Colonic mucosa (tissue), 4 donors: ENCODE measurements at regions not wholly inside any gene's neighbourhood (a gene's known extent, or its start where the extent isn't known, plus 50 kb on each side); places are given as distances from the start of the nearest gene placed in this dataset.

Source experiments
- DNase-seq: peaks from one replicate; pipeline ENCODE4 v3.0.0-alpha.2; 2020
- H3K27ac ChIP-seq: fragments of 200-600 bp; one replicate; pipeline ENCODE4 v1.8.0; 2021
- H3K27me3 ChIP-seq: fragments of 200-600 bp; one replicate; pipeline ENCODE4 v1.8.0; 2021
- H3K36me3 ChIP-seq: fragments of 200-600 bp; one replicate; pipeline ENCODE4 v1.8.0; 2021
- H3K4me1 ChIP-seq: fragments of 200-600 bp; one replicate; pipeline ENCODE4 v1.8.0; 2021; ENCODE audit warnings: mild to moderate bottlenecking
- H3K4me3 ChIP-seq: fragments of 200-600 bp; one replicate; pipeline ENCODE4 v1.8.0; 2021
- H3K9ac ChIP-seq, 2 donors: one replicate each; pipeline ENCODE4 v1.7.0; 2013; ENCODE audit warnings: control low read depth in 2 of 2, low read depth in 2 of 2, low read length in 2 of 2
- H3K9me3 ChIP-seq: fragments of 200-600 bp; one replicate; pipeline ENCODE4 v1.8.0; 2021
- CTCF ChIP-seq: fragments of 200-600 bp; IDR thresholded peaks from one replicate; pipeline ENCODE4 v1.8.0; 2022; ENCODE audit warnings: antibody characterized with exemption, mild to moderate bottlenecking
- intact Hi-C: fragments of 100-400 bp; cut with DNase I; formaldehyde crosslinking; loops from one replicate; pipeline ENCODE4 v1.14.1; 2022
- donor health status: healthy.
- donor health status: DM: no; HTN: no; CAD: no.
- donor health status: DM: no; HTN: no; CAD: no.

GRCh38 chr10:106038246-106038645 lies 1126.3 kb downstream of the SORCS1 start:
- no peak overlapping the region for H3K4me3 ChIP-seq
- H3K36me3 ChIP-seq: no peaks in the 10 kb centered on the region
- H3K9me3 ChIP-seq: no peaks in the 10 kb centered on the region
- intact Hi-C loops: no loop called here
- no peaks in the 10 kb centered on the region for H3K4me1 ChIP-seq
- DNase-seq: no peak
- H3K27me3 ChIP-seq: no peaks in the 10 kb centered on the region
- no peak overlapping the region for H3K9ac ChIP-seq
- no peak for TF ChIP-seq CTCF
- no peak overlapping the region for H3K27ac ChIP-seq

GRCh38 chr10:106033065-106033464 lies 1131.4 kb downstream of the SORCS1 start:
- TF ChIP-seq CTCF: no peak
- Histone ChIP-seq H3K27ac (no peak overlapping the region), H3K4me3 (no peak overlapping the region), H3K27me3 (no peaks in the 10 kb centered on the region), H3K9ac (no peak overlapping the region), H3K36me3 (no peaks in the 10 kb centered on the region), H3K9me3 (no peaks in the 10 kb centered on the region), H3K4me1 (no peaks in the 10 kb centered on the region)
- no peak for DNase-seq
- intact Hi-C loops: no loop called here

GRCh38 chr10:106032450-106033002 lies 1132.0 kb downstream of the SORCS1 start:
- Histone ChIP-seq H3K4me1 (no peaks in the 10 kb centered on the region), H3K27me3 (no peaks in the 10 kb centered on the region)

GRCh38 chr10:106027240-106027639 lies 1137.3 kb downstream of the SORCS1 start:
- DNase-seq: no peak
- H3K27me3 ChIP-seq: no peaks in the 10 kb centered on the region
- H3K4me1 ChIP-seq: no peaks in the 10 kb centered on the region
- H3K36me3 ChIP-seq: no peaks in the 10 kb centered on the region
- no peak overlapping the region for H3K27ac ChIP-seq
- H3K9me3 ChIP-seq: no peaks in the 10 kb centered on the region
- no peak for TF ChIP-seq CTCF
- no peak overlapping the region for H3K4me3 ChIP-seq
- no peak overlapping the region for H3K9ac ChIP-seq
- intact Hi-C loops: no loop called here

More at GRCh38 chr10:106032450-106033002, 1132.0 kb downstream of the SORCS1 start:
- Histone ChIP-seq H3K9me3 (no peaks in the 10 kb centered on the region), H3K27ac (no peak overlapping the region), H3K4me3 (no peak overlapping the region), H3K36me3 (no peaks in the 10 kb centered on the region), H3K9ac (no peak overlapping the region)
- no peak for DNase-seq
- TF ChIP-seq CTCF: no peak
- intact Hi-C loops: no loop called here

- H3K9me3 ChIP-seq: no peaks in the 10 kb centered on the region
- no peak for DNase-seq
- no peak overlapping the region for H3K9ac ChIP-seq
- H3K27ac ChIP-seq: no peak overlapping the region
- H3K36me3 ChIP-seq: no peaks in the 10 kb centered on the region
- TF ChIP-seq CTCF: no peak
- no peaks in the 10 kb centered on the region for H3K27me3 ChIP-seq
- intact Hi-C loops: no loop called here
- no peaks in the 10 kb centered on the region for H3K4me1 ChIP-seq
- H3K4me3 ChIP-seq: no peak overlapping the region
These were observed 1139.2 kb downstream of the SORCS1 start for GRCh38 chr10:106025208-106025811.
